Neural progenitor cell (in vitro differentiated cells): ENCODE measurements at regions not wholly inside any gene's neighbourhood (a gene's known extent, or its start where the extent isn't known, plus 50 kb on each side); places are given as distances from the start of the nearest gene placed in this dataset.

Experiments used
- DNase-seq: peaks from one replicate; pipeline ENCODE4 v3.0.0-alpha.2; 2016; ENCODE audit warnings: low spot score
- H2AFZ ChIP-seq: fragments of 200-600 bp; sonication (generic); replicated peaks from 2 replicates; pipeline ENCODE4 v1.6.1; 2016; ENCODE audit warnings: antibody characterized with exemption
- H3F3A ChIP-seq: fragments of 200-600 bp; sonication (generic); 2 replicates; pipeline ENCODE4 v1.6.1; 2016; ENCODE audit warnings: antibody characterized with exemption, low read depth
- H3K27ac ChIP-seq: fragments of 200-600 bp; sonication (generic); 2 replicates; pipeline ENCODE4 v1.5.1; 2016; ENCODE audit warnings: mild to moderate bottlenecking
- H3K27me3 ChIP-seq: fragments of 200-600 bp; sonication (generic); 2 replicates; pipeline ENCODE4 v1.6.1; 2016; ENCODE audit warnings: mild to moderate bottlenecking, moderate library complexity
- H3K36me3 ChIP-seq: fragments of 200-600 bp; sonication (generic); 2 replicates; pipeline ENCODE4 v1.5.1; 2016
- H3K4me1 ChIP-seq: fragments of 200-600 bp; sonication (generic); 2 replicates; pipeline ENCODE4 v1.6.1; 2016; ENCODE audit warnings: mixed run types
- H3K4me2 ChIP-seq: fragments of 200-600 bp; sonication (generic); 2 replicates; pipeline ENCODE4 v1.6.1; 2016
- H3K4me3 ChIP-seq: fragments of 200-600 bp; sonication (generic); 2 replicates; pipeline ENCODE4 v1.5.1; 2016
- H3K79me2 ChIP-seq: fragments of 200-600 bp; sonication (generic); 2 replicates; pipeline ENCODE4 v1.6.1; 2016; ENCODE audit warnings: low read depth
- H3K9ac ChIP-seq: fragments of 200-600 bp; sonication (generic); 2 replicates; pipeline ENCODE4 v1.6.1; 2016
- H3K9me3 ChIP-seq: fragments of 200-600 bp; sonication (generic); 2 replicates; pipeline ENCODE4 v1.5.1; 2016; ENCODE audit warnings: low read depth
- H4K20me1 ChIP-seq: fragments of 200-600 bp; sonication (generic); 2 replicates; pipeline ENCODE4 v1.6.1; 2016; ENCODE audit warnings: low read depth
- H3K27ac Mint-ChIP-seq: 3 replicates; pipeline ENCODE4 v1.8.0; 2021; ENCODE audit warnings: mixed read lengths
- H3K27me3 Mint-ChIP-seq: 2 replicates; pipeline ENCODE4 v1.8.0; 2022; ENCODE audit warnings: low read depth, mild to moderate bottlenecking, inconsistent platforms, moderate library complexity, mixed read lengths; ENCODE audit not compliant: insufficient read depth
- H3K36me3 Mint-ChIP-seq: 3 replicates; pipeline ENCODE4 v1.8.0; 2021; ENCODE audit warnings: mixed read lengths
- H3K4me1 Mint-ChIP-seq: 3 replicates; pipeline ENCODE4 v1.8.0; 2021; ENCODE audit warnings: mixed read lengths
- H3K4me3 Mint-ChIP-seq: 3 replicates; pipeline ENCODE4 v1.8.0; 2021; ENCODE audit warnings: mild to moderate bottlenecking, moderate library complexity, mixed read lengths
- H3K9me3 Mint-ChIP-seq: 3 replicates; pipeline ENCODE4 v1.8.0; 2020; ENCODE audit warnings: mixed read lengths
- EZH2 ChIP-seq: fragments of 200-600 bp; sonication (generic); IDR thresholded peaks from 2 replicates; pipeline ENCODE4 v1.6.1; 2017; ENCODE audit warnings: antibody characterized with exemption, mild to moderate bottlenecking, moderate library complexity
- EZH2phosphoT487 ChIP-seq: fragments of 200-600 bp; sonication (generic); IDR thresholded peaks from 2 replicates; pipeline ENCODE4 v1.6.1; 2017; ENCODE audit warnings: antibody characterized with exemption
- TF ChIP-seq, protein P1 (sequence below): fragments of 200-600 bp; sonication (generic); IDR thresholded peaks from 2 replicates; pipeline ENCODE4 v1.5.1; 2017; ENCODE audit warnings: antibody characterized with exemption, mild to moderate bottlenecking

GRCh38 chr2:236942554-236942953 lies 143.1 kb upstream of the COPS8 start:
- Histone ChIP-seq H3K79me2 (no peaks in the 10 kb centered on the region), H3K4me1 (no peaks in the 10 kb centered on the region), H3K9me3 (no peaks in the 10 kb centered on the region), H2AFZ (no peak overlapping the region), H3K4me3 (no peak overlapping the region), H3F3A (no peaks in the 10 kb centered on the region), H3K27me3 (no peaks in the 10 kb centered on the region), H3K36me3 (no peaks in the 10 kb centered on the region), H4K20me1 (no peaks in the 10 kb centered on the region), H3K4me2 (no peak overlapping the region), H3K27ac (no peak overlapping the region), H3K9ac (no peak overlapping the region)
- H3K4me3 Mint-ChIP-seq, result no peak overlapping the region
- no peak overlapping the region for H3K27ac Mint-ChIP-seq
- H3K4me1 Mint-ChIP-seq, result peaks cover 13% of the 10 kb centered on the region
- peaks cover 8% of the 10 kb centered on the region for H3K27me3 Mint-ChIP-seq
- H3K9me3 Mint-ChIP-seq, result no peaks in the 10 kb centered on the region
- no peaks in the 10 kb centered on the region for H3K36me3 Mint-ChIP-seq
- DNase-seq, result no peak
- no peak for TF ChIP-seq EZH2phosphoT487
- TF ChIP-seq, protein P1, sequence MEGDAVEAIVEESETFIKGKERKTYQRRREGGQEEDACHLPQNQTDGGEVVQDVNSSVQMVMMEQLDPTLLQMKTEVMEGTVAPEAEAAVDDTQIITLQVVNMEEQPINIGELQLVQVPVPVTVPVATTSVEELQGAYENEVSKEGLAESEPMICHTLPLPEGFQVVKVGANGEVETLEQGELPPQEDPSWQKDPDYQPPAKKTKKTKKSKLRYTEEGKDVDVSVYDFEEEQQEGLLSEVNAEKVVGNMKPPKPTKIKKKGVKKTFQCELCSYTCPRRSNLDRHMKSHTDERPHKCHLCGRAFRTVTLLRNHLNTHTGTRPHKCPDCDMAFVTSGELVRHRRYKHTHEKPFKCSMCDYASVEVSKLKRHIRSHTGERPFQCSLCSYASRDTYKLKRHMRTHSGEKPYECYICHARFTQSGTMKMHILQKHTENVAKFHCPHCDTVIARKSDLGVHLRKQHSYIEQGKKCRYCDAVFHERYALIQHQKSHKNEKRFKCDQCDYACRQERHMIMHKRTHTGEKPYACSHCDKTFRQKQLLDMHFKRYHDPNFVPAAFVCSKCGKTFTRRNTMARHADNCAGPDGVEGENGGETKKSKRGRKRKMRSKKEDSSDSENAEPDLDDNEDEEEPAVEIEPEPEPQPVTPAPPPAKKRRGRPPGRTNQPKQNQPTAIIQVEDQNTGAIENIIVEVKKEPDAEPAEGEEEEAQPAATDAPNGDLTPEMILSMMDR, result no peak
- TF ChIP-seq EZH2, result no peak

DNA sequence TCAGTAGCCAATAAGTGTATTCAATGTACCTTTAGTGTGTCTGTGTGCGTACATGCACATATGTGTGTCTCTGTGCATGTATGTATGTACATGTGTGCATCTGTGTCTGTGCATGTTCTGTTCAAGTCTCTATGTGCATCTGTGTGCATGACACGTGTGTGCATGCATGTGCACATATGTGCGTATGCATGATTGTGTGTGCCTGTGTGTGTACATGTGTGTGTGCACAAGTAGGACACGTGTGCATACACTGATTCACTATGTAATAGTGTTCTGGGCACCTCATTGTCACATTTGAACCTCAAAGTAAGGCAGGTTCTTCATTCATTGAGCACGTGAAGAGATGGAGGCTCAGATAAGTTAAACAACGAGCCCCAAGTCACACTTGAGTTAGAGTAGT lies 142.6 kb upstream of the COPS8 start:
- H3K36me3 ChIP-seq, result no peaks in the 10 kb centered on the region
- Mint-ChIP-seq H3K36me3 (no peaks in the 10 kb centered on the region), H3K4me1 (peaks cover 13% of the 10 kb centered on the region), H3K4me3 (no peak overlapping the region), H3K9me3 (no peaks in the 10 kb centered on the region), H3K27ac (no peak overlapping the region), H3K27me3 (peaks cover 10% of the 10 kb centered on the region)
- no peaks in the 10 kb centered on the region for H3K9me3 ChIP-seq
- H2AFZ ChIP-seq, result no peak overlapping the region
- TF ChIP-seq EZH2 (no peak), EZH2phosphoT487 (no peak)
- TF ChIP-seq, protein P1, result no peak
- no peaks in the 10 kb centered on the region for H3F3A ChIP-seq
- H3K4me3 ChIP-seq, result no peak overlapping the region
- H3K27me3 ChIP-seq, result no peaks in the 10 kb centered on the region
- no peak for DNase-seq
- H4K20me1 ChIP-seq, result no peaks in the 10 kb centered on the region
- H3K4me1 ChIP-seq, result no peaks in the 10 kb centered on the region
- H3K27ac ChIP-seq, result no peak overlapping the region
- no peak overlapping the region for H3K9ac ChIP-seq
- H3K4me2 ChIP-seq, result no peak overlapping the region
- H3K79me2 ChIP-seq, result no peaks in the 10 kb centered on the region

- Mint-ChIP-seq H3K9me3 (no peaks in the 10 kb centered on the region), H3K27me3 (peaks cover 10% of the 10 kb centered on the region), H3K4me1 (peaks cover 16% of the 10 kb centered on the region), H3K27ac (no peak overlapping the region), H3K36me3 (no peaks in the 10 kb centered on the region), H3K4me3 (no peak overlapping the region)
- Histone ChIP-seq H3F3A (no peaks in the 10 kb centered on the region), H3K9me3 (no peaks in the 10 kb centered on the region), H3K79me2 (no peaks in the 10 kb centered on the region), H4K20me1 (no peaks in the 10 kb centered on the region), H3K4me1 (no peaks in the 10 kb centered on the region), H3K4me3 (no peak overlapping the region), H3K36me3 (no peaks in the 10 kb centered on the region), H3K9ac (no peak overlapping the region), H3K27me3 (no peaks in the 10 kb centered on the region), H3K4me2 (no peak overlapping the region), H2AFZ (no peak overlapping the region), H3K27ac (no peak overlapping the region)
- TF ChIP-seq, protein P1, result no peak
- no peak for TF ChIP-seq EZH2
- no peak for TF ChIP-seq EZH2phosphoT487
- no peak for DNase-seq
These were observed 141.7 kb upstream of the COPS8 start for GRCh38 chr2:236943841-236944513.
